BLaER1 (cell line): ENCODE measurements at regions not wholly inside any gene's neighbourhood (a gene's known extent, or its start where the extent isn't known, plus 50 kb on each side); places are given as distances from the start of the nearest gene placed in this dataset.
A peak's percentile ranks its signal among the peaks of the same experiment; 100 is the strongest.
"Not testable (repeated sequence)": the region's sequence is repeated elsewhere in the genome, so short reads cannot be mapped to it uniquely, and the experiment has no call there.

ENCODE experiments used
- H3K27ac ChIP-seq: shearing (Covaris generic); formaldehyde crosslinking; 2 replicates; pipeline ENCODE4 v1.8.1; 2022
- H3K27me3 ChIP-seq: shearing (Covaris generic); formaldehyde crosslinking; 2 replicates; pipeline ENCODE4 v1.8.1; 2022
- H3K36me3 ChIP-seq: shearing (Covaris generic); formaldehyde crosslinking; 2 replicates; pipeline ENCODE4 v1.8.1; 2022
- H3K4me1 ChIP-seq: shearing (Covaris generic); formaldehyde crosslinking; 2 replicates; pipeline ENCODE4 v1.8.1; 2022
- H3K4me2 ChIP-seq: shearing (Covaris generic); formaldehyde crosslinking; 2 replicates; pipeline ENCODE4 v1.8.1; 2022
- H3K4me3 ChIP-seq: shearing (Covaris generic); formaldehyde crosslinking; 2 replicates; pipeline ENCODE4 v1.8.1; 2022
- H3K9ac ChIP-seq: shearing (Covaris generic); formaldehyde crosslinking; 2 replicates; pipeline ENCODE4 v1.8.1; 2022
- H3K9me3 ChIP-seq: shearing (Covaris generic); formaldehyde crosslinking; 2 replicates; pipeline ENCODE4 v1.8.1; 2022
- H4K20me1 ChIP-seq: shearing (Covaris generic); formaldehyde crosslinking; 2 replicates; pipeline ENCODE4 v1.8.1; 2022
- Cebpa-rat ChIP-seq: shearing (Covaris generic); IDR thresholded peaks from 2 replicates; pipeline ENCODE4 v1.8.1; 2022

- H3K27ac ChIP-seq = no peak overlapping the region
- no peak overlapping the region for H3K4me2 ChIP-seq
- TF ChIP-seq Cebpa-rat = no peak
- H3K9me3 ChIP-seq = peaks cover 16% of the 10 kb centered on the region
- H3K27me3 ChIP-seq = no peaks in the 10 kb centered on the region
- no peak overlapping the region for H3K9ac ChIP-seq
- H3K36me3 ChIP-seq = no peaks in the 10 kb centered on the region
- H3K4me1 ChIP-seq = peaks cover 24% of the 10 kb centered on the region
- H4K20me1 ChIP-seq = no peaks in the 10 kb centered on the region
- H3K4me3 ChIP-seq = no peak overlapping the region
Observed at GRCh38 chr11:7874056-7874455, 57.0 kb downstream of the OR10A6 start.

- H3K4me1 ChIP-seq = peaks cover 16% of the 10 kb centered on the region
- no peak overlapping the region for H3K9ac ChIP-seq
- no peak overlapping the region for H3K4me3 ChIP-seq
- peaks cover 20% of the 10 kb centered on the region for H3K9me3 ChIP-seq
- H3K4me2 ChIP-seq = no peak overlapping the region
- no peaks in the 10 kb centered on the region for H3K36me3 ChIP-seq
- H4K20me1 ChIP-seq = no peaks in the 10 kb centered on the region
- H3K27me3 ChIP-seq = no peaks in the 10 kb centered on the region
- TF ChIP-seq Cebpa-rat = no peak
- H3K27ac ChIP-seq = no peak overlapping the region
Observed at GRCh38 chr11:7872890-7873289, 58.2 kb downstream of the OR10A6 start.

- peaks cover 10% of the 10 kb centered on the region for H3K4me1 ChIP-seq
- no peaks in the 10 kb centered on the region for H3K27me3 ChIP-seq
- H3K27ac ChIP-seq = no peak overlapping the region
- H4K20me1 ChIP-seq = no peaks in the 10 kb centered on the region
- H3K9ac ChIP-seq = no peak overlapping the region
- no peaks in the 10 kb centered on the region for H3K36me3 ChIP-seq
- no peak overlapping the region for H3K4me2 ChIP-seq
- no peak overlapping the region for H3K4me3 ChIP-seq
- peaks cover 21% of the 10 kb centered on the region for H3K9me3 ChIP-seq
- no peak for TF ChIP-seq Cebpa-rat
Observed at GRCh38 chr11:7871056-7871455, 60.0 kb downstream of the OR10A6 start.

- Histone ChIP-seq H3K4me1 (no peaks in the 10 kb centered on the region), H3K27ac (no peak overlapping the region)
Observed at GRCh38 chr11:7869467-7869866, 61.6 kb downstream of the OR10A6 start.

GRCh38 chr11:7861292-7861691 is 64.5 kb upstream of the OR5P2 start:
- H3K4me3 ChIP-seq, H3K36me3 ChIP-seq, H3K9ac ChIP-seq, H3K27ac ChIP-seq, H3K9me3 ChIP-seq, H3K4me2 ChIP-seq, H3K27me3 ChIP-seq, H4K20me1 ChIP-seq, H3K4me1 ChIP-seq: not testable (repeated sequence)

More at GRCh38 chr11:7869467-7869866, 61.6 kb downstream of the OR10A6 start:
- H3K9me3 ChIP-seq = peaks cover 16% of the 10 kb centered on the region
- H3K4me2 ChIP-seq = no peak overlapping the region
- no peaks in the 10 kb centered on the region for H3K27me3 ChIP-seq
- no peaks in the 10 kb centered on the region for H3K36me3 ChIP-seq
- no peak for TF ChIP-seq Cebpa-rat
- no peak overlapping the region for H3K9ac ChIP-seq
- no peak overlapping the region for H3K4me3 ChIP-seq
- no peaks in the 10 kb centered on the region for H4K20me1 ChIP-seq

GRCh38 chr11:7860844-7861243 is 64.1 kb upstream of the OR5P2 start:
- H3K27me3 ChIP-seq, H3K9me3 ChIP-seq, H3K27ac ChIP-seq, H3K4me2 ChIP-seq, H3K4me3 ChIP-seq, H3K36me3 ChIP-seq, H3K9ac ChIP-seq, H3K4me1 ChIP-seq, H4K20me1 ChIP-seq: not testable (repeated sequence)

GRCh38 chr11:7858006-7858405 is 61.3 kb upstream of the OR5P2 start:
- H3K4me2 ChIP-seq = no peak overlapping the region
- H3K27me3 ChIP-seq = no peaks in the 10 kb centered on the region
- no peak overlapping the region for H3K27ac ChIP-seq
- H4K20me1 ChIP-seq = no peaks in the 10 kb centered on the region
- H3K9ac ChIP-seq = no peak overlapping the region
- no peaks in the 10 kb centered on the region for H3K9me3 ChIP-seq
- TF ChIP-seq Cebpa-rat = no peak
- no peak overlapping the region for H3K4me3 ChIP-seq
- H3K36me3 ChIP-seq = no peaks in the 10 kb centered on the region
- H3K4me1 ChIP-seq = no peaks in the 10 kb centered on the region

- no peaks in the 10 kb centered on the region for H4K20me1 ChIP-seq
- H3K27ac ChIP-seq = no peak overlapping the region
- H3K9me3 ChIP-seq = no peaks in the 10 kb centered on the region
- H3K27me3 ChIP-seq = no peaks in the 10 kb centered on the region
- no peaks in the 10 kb centered on the region for H3K36me3 ChIP-seq
- TF ChIP-seq Cebpa-rat = no peak
- no peak overlapping the region for H3K4me2 ChIP-seq
- H3K4me1 ChIP-seq = peaks cover 13% of the 10 kb centered on the region
- no peak overlapping the region for H3K4me3 ChIP-seq
- no peak overlapping the region for H3K9ac ChIP-seq
Observed at GRCh38 chr11:7851391-7851790, 54.6 kb upstream of the OR5P2 start.

- Histone ChIP-seq H3K9me3 (0 out of 2 replicates have a peak, but pooled peaks cover 4% of the 10 kb centered on the region), H3K27ac (no peak overlapping the region), H4K20me1 (no peaks in the 10 kb centered on the region), H3K4me2 (peak overlapping the region; percentile 54), H3K4me3 (no peak overlapping the region), H3K9ac (no peak overlapping the region), H3K4me1 (peaks cover 32% of the 10 kb centered on the region), H3K36me3 (no peaks in the 10 kb centered on the region), H3K27me3 (no peaks in the 10 kb centered on the region)
- no peak for TF ChIP-seq Cebpa-rat
Observed at GRCh38 chr11:7849018-7849417, 52.3 kb upstream of the OR5P2 start.
